ENCODE measurements at regions not wholly inside any gene's neighbourhood (a gene's known extent, or its start where the extent isn't known, plus 50 kb on each side); places are given as distances from the start of the nearest gene placed in this dataset.

- no peak for DNase-seq (ENCODE audit: extremely low read depth in 1 of 2, low read depth in 1 of 2)
These were observed 58.1 kb upstream of the AGBL1 start for GRCh38 chr15:86021281-86022264.

GRCh38 chr15:86028961-86029360, 50.7 kb upstream of the AGBL1 start:
- no peak for DNase-seq (ENCODE audit: extremely low read depth in 1 of 2, low read depth in 1 of 2)

Measured in stimulated activated CD8-positive, alpha-beta memory T cell treated with anti-CD3 and anti-CD28 coated beads, Interleukin-7, amount 100 ng/mL, for 48 hours (primary cell).